HG03571 (cell line): ENCODE measurements at regions not wholly inside any gene's neighbourhood (a gene's known extent, or its start where the extent isn't known, plus 50 kb on each side); places are given as distances from the start of the nearest gene placed in this dataset.

ENCODE experiments used
- ATAC-seq: cut with Tn5 transposase; IDR thresholded peaks from one replicate; pipeline ENCODE4 v1.9.1; 2021; ENCODE audit not compliant: unreplicated experiment

DNA sequence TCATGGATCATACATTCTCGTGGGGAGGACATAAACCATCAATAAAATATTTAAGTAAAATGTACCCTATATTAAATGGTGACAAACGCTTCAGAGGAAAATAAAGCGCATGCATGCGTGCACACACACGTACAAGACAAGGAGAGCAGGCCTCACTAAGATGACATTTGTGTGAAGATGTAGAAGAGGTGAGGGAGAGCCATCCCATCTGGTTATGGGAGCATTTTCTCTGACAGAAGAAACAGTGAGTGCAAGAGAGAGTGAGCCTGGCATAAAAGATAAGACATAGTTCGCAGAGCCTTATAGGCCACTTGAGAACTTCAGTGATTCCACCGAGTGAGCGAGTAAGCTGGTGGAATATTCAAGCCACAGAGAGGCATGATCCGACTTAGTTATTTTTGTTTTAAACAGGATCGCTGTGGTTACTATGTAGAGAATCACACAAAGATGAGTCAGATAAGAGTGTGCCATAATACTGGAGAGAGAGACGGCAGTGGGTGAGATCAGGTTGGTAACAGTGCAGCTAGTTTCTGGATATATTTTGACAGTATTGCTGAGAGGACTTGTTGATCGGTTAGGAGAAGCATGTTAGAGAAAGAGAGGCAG is 624.2 kb downstream of the PLPP3 start:
- no peak for ATAC-seq

DNA sequence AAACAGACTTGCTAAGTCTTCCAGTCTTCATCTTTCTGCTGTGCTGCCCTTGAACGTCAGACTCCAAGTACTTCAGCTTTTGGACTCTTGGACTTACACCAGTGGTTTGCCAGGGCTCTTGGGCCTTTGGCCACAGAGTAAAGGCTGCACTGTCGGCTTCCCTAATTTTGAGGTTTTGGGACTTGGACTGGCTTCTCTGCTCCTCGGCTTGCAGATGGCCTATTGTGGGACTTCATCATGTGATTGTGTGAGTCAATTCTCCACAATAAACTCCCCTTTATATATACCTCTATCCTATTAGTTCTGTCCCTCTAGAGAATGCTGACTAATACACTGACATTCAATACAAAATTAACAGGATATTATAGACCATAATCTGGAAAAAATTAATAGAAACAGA is 628.1 kb downstream of the PLPP3 start:
- no peak for ATAC-seq

DNA sequence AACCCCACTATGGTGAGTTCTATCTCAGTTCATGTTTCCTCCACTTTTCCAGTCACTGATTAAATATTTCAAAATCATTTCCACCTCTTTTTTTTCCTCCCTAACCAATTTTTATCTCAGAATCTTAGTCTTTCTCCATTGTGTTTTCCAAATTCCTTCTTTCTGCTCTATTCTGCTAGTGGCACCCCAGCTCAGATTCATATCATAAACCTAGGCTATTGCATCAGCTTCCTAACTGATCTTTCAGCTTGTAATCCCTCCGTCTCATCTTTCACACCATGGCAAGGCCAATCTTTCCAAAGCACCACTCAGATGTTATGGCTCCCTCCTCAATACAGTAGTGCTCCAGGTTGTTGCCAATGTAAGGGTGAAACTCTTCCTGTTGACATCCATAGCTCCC is 631.9 kb downstream of the PLPP3 start:
- no peak for ATAC-seq

DNA sequence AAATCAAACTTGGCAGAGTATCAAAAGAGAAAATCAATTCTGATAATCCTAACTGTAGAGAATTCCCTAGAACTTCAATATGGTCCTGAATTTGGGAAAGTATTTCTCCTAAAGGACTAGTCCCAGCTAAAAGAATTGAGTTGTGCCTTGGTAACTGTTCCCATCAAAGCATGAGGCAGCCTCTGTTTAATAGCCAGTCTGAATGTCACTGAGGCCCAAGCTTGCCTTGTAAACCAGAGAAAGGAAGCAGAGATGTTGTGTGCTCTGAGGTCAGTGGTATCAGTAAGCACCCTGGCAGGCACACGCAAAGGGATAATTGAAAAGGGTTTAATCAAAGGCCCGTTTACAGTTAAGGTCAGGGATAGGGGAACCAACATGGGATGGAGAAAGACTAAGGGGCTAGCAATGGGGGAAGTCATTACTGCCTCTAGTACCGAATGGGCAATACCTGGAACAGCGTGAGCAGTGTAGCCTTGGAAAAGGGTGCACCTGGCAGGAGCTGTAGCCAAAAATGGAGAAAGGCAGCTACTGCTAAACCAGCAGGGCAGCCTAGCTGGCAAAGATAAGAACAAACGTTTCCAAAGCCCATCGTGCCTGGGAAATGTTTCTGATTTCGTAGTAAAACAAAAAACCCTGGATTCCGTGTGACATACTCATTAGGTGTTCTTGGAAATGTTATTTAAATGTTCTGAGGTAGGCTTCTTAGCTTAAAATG is 635.5 kb downstream of the PLPP3 start:
- ATAC-seq, result no peak

DNA sequence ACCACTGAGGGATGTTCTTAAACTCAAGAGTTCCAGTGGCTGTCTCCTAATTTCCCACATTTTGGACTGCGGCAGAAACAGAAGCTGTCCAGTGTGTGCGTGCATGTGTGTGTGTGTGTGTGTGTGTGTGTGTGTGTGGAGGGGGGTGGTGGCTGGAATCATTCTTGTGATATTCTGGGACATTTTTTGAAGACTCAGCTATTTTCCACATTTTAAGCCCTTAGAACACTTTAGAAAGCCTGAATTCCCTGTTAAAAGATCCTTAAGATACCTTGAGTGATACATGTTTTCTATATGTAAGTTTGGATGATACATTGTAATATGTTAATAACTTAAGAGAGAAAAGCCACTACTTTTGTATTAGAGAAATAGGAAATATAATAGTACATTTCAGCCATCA is 636.4 kb downstream of the PLPP3 start:
- ATAC-seq, result no peak

DNA sequence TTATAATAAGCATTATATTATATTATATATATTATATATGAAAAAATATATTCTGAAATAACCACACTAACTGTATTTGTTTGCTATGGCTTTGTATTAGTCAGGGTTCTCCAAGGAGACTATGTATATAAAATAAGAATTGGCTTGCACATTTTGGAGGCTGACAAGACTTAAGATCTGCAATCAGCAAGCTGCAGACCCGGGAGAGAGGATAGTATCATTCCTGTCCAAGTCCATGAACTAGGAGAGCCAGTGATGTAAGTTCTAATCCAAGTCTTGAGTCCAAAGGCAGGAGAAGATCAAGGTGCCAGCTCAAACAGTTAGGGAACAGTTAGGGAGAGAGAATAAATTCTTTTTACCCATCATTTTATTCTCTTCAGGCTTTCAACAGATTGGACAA is 639.5 kb downstream of the PLPP3 start:
- ATAC-seq, result no peak

DNA sequence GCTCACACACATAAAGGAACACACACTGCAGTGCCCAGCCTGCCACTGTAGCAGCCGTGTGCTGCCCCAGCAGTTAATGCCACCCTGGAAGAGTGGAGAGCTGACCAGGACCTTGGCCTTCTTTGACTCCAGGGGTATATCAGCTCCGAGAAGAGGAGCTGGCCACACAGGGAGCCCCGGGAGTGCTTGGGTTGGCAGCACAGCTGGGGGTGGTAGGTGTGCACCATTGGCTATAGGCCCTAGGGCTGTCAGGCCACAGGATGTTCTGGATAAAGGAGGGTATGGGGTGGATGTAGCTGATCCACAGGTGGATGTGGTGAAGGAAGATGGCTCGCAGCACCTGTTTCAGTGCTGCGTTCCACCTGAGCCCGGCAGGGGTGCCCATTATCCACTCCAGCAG is 640.5 kb downstream of the PLPP3 start:
- ATAC-seq, result no peak

DNA sequence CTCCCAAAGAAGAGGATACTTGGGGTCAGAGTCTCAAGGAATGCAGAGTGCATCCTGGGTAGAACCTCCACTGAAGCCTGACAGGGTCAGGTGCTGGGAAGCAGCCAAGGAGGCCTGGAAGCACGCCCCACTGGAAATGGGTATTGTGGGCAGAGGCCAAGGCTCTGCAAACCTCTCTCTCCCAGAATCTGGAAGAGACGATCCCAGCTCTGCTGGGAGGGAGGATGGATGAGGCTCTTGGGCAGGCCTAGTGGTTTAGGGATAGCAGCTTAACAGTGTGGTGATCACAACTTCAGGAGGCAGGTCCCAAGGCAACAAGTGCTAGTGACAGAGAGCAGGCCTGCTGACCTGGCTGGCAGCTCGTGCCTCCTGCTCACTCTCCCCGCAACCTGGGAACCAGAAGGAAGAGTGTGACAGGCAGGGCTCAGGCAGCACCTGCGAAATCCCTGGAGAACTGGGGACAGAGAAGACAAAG is 641.0 kb downstream of the PLPP3 start:
- no peak for ATAC-seq

DNA sequence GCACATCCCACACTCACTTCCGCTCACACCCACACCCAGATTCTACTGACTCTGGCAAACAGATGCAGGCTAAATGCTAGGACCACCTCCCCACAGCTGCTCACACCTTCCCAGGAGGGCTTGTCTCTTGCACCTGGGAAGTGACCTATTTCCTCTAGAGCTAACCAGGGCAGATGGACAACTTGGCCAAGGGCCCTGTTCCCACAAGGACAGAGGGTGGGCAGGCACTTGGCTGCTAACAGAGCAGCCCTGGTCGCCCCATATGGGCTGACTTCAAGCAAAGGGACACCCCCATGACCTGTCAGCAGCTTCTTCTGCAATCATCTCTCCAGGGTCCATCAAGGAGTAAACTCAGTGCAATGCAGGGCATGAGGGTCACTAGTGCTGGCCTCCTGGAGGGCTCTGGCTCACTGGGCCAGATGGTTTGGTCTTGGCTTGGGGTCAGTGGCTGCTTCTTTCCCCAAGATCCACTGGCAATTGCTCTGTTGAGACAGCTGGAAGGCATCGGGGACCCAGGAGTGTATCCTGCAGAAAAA is 641.5 kb downstream of the PLPP3 start:
- ATAC-seq, result no peak

DNA sequence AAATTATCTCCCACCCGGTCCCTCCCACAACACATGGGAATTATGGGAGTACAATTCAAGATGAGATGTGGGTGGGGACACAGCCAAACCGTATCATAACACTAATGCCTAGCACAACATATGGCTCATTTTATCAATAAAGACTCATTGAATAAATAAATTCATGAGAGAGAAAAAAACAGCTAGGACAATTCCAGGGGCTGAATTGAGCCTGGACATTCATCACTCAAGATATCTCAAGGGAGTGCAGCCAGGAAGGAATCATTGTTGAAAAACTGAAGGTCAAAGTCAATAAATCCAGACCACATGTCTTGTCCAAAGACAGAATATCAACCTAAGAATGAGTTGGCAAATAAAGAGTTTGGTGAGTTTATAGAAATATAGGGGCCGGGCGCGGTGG is 644.1 kb downstream of the PLPP3 start:
- ATAC-seq, result no peak

DNA sequence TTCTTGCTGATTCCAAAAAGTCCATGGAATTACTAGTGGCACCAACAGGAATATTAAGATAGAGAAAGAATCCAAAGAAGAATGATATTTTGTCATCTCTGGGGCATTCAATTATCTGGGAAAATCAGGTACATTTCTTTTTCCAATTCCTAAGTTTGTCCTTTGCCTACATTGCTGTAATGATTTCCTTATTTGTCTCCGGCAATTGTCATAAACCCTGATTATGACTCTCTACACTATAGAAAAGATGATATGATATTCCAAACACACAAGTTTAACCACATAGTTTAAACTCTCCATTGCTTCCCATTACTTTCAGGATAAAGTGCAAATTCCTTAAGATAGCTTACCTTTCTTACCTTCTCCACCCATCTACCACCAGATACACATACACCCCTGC is 647.0 kb downstream of the PLPP3 start:
- ATAC-seq, result no peak

DNA sequence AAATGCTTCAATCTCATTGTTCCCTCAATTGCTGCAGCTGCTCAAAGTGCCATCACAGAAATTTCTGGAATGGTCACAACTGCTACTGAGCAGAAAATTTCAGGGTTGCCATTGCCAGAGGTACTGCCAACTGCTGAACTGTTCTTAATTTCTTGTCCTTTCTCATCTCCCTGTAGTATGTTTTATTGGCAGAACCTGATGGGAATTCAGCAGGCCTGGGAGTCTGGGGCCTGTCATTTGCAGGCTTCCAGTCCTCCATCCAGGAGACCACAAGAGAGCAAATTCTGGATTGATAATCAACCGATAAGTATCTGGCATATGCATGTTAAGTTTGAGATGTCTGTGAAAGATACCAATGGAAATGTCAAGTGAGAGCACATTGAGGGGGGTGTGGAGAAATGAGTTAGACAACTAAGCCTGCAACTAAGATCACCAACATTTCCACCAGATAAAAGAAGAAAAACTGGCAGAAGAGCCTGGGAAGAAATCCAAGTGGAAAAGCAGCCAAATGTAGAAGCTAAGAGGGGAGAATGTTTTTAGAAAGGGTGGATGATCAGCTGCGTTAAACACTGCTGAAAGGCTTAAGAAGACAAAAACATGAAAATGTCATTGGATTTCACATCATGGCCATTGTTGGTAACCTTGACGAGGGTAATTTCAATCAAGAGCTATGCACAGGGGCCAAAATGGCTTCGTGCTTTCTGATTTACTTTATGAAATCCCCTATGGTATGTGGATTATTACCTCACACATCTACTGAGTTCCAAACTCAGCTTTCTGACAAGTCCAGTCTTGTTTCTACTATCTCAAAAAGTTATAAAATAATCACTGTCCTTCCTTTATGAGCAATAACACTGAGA is 648.1 kb downstream of the PLPP3 start:
- no peak for ATAC-seq

DNA sequence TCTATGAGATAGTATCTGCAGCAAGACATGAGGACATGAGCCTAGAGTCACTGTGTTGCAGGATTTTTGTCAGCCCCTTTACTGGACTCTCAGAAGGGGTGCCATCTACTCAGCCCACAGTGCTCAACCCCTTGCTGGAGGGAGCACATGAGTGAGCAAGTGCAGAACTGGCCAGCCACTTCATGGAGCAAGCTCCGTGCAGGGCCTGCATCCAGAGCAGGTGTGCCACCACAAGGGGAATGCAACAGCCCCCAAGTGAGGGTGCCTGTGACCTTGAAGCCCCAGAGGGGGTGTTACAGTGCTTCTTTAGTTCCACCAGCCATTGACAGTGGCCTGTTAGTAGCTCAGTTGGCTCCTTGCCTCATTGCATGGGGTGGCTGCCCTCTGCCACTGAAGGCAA is 649.7 kb downstream of the PLPP3 start:
- no peak for ATAC-seq

DNA sequence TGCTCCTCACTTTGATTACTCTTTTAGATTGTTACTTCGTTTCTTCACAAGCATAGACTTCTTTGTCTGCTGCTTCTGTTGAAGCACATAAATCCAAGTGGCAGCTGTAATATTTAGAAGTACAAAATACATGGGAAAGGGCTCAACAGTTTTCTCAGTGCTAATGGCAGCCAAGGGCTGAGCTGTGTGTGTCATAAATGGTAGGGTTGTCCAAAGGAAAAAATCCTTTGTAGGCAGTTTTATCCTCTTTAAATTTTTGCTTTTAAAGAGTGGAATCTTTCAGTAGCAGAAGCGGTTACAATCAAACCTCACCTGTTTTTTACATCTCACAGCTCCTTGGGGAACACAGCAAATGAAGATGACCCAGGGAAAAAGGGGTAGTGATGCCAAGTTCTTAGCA is 650.8 kb downstream of the PLPP3 start:
- no peak for ATAC-seq

DNA sequence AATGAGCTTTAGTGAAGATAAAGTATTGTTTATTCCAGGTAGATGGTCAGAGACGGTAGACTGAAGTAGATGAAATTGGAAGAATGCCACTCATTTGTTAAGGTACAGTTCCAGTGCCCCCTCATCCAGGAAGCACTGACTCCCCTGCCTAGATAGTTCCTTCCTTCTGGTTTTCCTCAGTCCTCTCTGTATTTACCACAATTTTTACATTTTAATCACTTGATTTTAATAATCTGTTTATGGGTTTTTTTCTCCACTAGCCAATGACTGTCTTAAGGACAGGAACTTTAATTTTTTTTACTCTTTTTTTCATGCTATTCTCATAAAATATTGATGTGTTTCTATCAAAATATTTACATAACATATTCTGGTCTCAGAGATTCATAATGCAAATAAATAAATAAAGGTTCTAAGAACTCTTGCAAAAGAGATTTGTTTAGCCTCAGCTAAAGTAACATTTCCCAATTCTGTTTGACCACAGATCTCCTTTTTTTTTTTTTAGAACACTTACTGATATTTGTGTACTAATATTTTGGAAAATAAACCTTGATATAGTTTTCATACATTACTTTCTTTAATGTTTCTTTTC is 651.6 kb downstream of the PLPP3 start:
- ATAC-seq, result no peak

DNA sequence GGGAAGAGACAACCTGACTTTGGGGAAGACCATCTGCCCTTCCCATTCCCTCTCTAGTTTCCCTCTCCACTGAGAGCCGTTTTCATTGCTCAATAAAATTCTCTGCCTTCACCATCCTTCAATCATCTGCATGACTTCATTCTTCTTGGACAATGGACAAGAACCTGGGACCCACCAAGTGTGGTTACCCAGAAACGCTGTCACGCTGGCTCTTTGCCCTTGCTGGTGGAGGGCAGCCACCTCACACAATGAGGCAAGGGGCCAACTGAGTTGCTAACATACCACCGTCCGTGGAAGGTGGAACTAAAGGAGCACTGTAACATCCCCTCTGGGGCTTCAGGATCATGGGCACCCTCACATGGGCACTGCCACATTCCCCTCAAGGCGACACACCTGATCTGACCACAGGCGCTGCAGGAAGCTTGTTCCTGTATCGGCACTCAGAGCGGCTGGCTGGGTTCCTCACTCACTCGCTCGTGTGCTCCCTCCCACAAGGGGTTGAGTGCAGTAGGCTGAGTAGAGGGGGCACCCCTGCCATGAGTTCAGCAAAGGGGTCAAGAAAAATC is 652.4 kb downstream of the PLPP3 start:
- ATAC-seq, result no peak

DNA sequence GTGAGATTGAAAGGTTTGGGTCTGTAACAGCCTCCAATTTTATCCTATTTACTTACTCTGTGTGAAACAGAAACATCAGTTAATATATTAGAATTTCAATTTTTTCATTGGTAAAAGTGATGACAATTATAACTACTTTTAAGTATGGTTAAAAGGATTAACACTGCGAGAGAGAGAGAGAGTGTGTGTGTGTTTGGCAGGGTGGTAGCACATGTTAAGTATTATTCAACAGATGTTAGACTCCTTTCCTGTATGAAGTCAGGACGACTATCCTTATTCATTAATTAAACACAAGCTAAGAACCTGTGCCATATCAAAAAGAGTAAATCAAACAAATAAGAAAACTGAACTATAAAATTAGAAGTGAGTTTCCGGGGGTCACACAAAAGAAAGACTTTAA is 662.5 kb downstream of the PLPP3 start:
- no peak for ATAC-seq

DNA sequence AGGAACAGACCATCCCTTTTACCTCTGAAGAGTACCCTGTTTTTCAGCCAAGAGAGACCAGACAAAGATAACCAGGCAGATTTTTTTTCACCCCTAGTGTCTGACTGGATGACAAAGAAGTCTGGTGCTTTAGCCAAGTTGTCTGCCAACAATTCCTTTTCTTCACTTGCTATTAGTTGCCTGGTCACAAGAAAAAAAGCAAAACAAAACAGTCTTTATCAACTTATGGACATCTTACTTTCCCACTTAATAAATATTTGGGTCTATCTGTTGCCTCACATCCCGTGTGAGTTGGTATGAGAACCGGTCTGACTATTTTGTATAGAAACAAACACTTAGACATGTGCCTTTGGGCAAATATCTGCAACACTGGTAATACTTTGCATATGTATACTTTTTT is 662.9 kb downstream of the PLPP3 start:
- no peak for ATAC-seq

DNA sequence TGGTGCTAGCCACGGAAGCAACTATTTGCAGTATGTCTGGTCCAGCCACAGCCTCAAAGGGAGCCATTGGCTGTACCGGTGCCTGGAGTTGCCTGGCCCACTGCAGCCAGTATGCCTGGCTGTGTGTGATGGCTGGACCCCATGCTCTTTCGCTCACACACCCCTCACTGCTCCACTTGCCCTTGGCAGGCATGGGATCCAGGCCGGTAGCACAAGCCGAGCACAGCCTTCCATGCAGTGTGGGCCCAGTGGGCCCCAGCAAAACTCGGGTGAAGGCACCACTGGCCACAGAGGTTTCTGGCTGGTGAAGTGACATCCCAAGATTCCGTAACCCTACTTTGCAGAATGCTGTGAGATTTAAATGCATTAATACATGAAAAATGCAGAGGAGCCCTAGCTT is 665.8 kb downstream of the PLPP3 start:
- ATAC-seq, result no peak

DNA sequence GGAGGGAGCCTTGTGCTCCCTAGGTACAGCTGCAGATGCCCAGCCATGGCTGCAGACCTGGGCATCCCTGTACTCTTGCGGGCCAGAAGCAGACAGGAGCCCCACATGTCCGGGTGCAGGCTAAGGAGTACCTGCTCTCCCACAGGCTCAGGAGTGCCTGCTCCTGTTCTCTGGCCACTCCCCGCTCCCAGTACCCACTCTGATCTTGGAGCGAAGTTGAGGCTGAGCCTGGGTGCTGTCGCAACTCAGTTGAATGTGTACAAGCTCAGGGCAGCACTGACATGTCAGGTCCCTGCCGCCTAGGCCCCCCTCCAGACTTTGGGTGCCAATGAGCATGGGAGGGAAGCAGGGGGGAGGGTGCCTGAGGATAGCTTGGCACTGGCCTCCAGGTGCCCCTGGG is 666.9 kb downstream of the PLPP3 start:
- ATAC-seq, result no peak

DNA sequence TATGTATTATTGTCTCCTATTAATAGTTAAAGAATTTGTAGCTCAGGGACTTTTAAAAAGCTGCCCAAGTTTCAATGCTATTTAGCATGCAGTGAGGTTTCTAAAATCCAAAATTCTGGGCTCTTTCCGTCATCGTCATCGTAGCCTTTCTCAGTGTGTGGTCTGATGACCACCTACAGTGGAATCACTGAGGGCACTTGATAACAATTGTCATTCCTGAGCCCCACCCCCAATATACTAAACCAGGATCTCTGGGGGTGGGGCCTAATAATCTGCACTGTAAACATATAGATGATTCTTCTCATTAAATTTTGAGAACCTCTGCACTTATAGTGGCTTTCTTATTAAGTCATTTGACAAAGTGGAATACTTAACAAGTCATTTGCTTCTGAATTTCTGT is 674.8 kb downstream of the PLPP3 start:
- no peak for ATAC-seq
